Astrocyte (in vitro differentiated cells and primary cell): ENCODE measurements at regions not wholly inside any gene's neighbourhood (a gene's known extent, or its start where the extent isn't known, plus 50 kb on each side); places are given as distances from the start of the nearest gene placed in this dataset.

Source experiments
- DNase-seq: peaks from one replicate; pipeline ENCODE4 v3.0.0-alpha.2; 2010; ENCODE audit warnings: low read depth
- FAIRE-seq: peaks from 2 replicates; lab custom pipeline; 2011; peaks lifted over from hg19 to GRCh38; lab: Jason Lieb, UNC
- H2AFZ ChIP-seq: 2 replicates; pipeline ENCODE4 v1.6.0; 2012; ENCODE audit warnings: low read depth, low read length, inconsistent platforms
- H3K27ac ChIP-seq: 2 replicates; pipeline ENCODE4 v1.5.1; 2011; ENCODE audit warnings: low read depth, low read length, inconsistent platforms
- H3K27me3 ChIP-seq: 2 replicates; pipeline ENCODE4 v1.6.0; 2011; ENCODE audit warnings: low read length, inconsistent platforms; ENCODE audit not compliant: insufficient read depth
- H3K36me3 ChIP-seq: 2 replicates; pipeline ENCODE4 v1.5.1; 2011; ENCODE audit warnings: low read length, inconsistent platforms; ENCODE audit not compliant: insufficient read depth
- H3K4me1 ChIP-seq: 2 replicates; pipeline ENCODE4 v1.5.1; 2011; ENCODE audit warnings: low read length, inconsistent platforms; ENCODE audit not compliant: insufficient read depth
- H3K4me2 ChIP-seq: 2 replicates; pipeline ENCODE4 v1.6.0; 2012; ENCODE audit warnings: low read length, inconsistent platforms
- H3K4me3 ChIP-seq: 2 replicates; pipeline ENCODE4 v1.5.1; 2011; ENCODE audit warnings: low read depth, mild to moderate bottlenecking, low read length, inconsistent platforms; ENCODE audit not compliant: insufficient read depth
- H3K79me2 ChIP-seq: 2 replicates; pipeline ENCODE4 v1.6.0; 2012; ENCODE audit warnings: mild to moderate bottlenecking, low read length, inconsistent platforms; ENCODE audit not compliant: insufficient read depth
- H3K9ac ChIP-seq: 2 replicates; pipeline ENCODE4 v1.6.0; 2012; ENCODE audit warnings: mild to moderate bottlenecking, low read length, inconsistent platforms
- H3K9me3 ChIP-seq: 2 replicates; pipeline ENCODE4 v1.5.1; 2012; ENCODE audit warnings: low read depth, mild to moderate bottlenecking, low read length, inconsistent platforms; ENCODE audit not compliant: insufficient read depth
- H4K20me1 ChIP-seq: 2 replicates; pipeline ENCODE4 v1.6.0; 2012; ENCODE audit warnings: low read length, inconsistent platforms; ENCODE audit not compliant: insufficient read depth
- H3K27ac Mint-ChIP-seq: one replicate; pipeline ENCODE4 v1.8.0; 2021; ENCODE audit warnings: mild to moderate bottlenecking, mixed read lengths; ENCODE audit not compliant: unreplicated experiment
- H3K27me3 Mint-ChIP-seq: one replicate; pipeline ENCODE4 v1.8.0; 2021; ENCODE audit warnings: low read depth, mixed read lengths; ENCODE audit not compliant: unreplicated experiment
- H3K36me3 Mint-ChIP-seq: one replicate; pipeline ENCODE4 v1.8.0; 2021; ENCODE audit warnings: low read depth, mixed read lengths; ENCODE audit not compliant: unreplicated experiment
- H3K4me1 Mint-ChIP-seq: one replicate; pipeline ENCODE4 v1.8.0; 2021; ENCODE audit warnings: low read depth, mixed read lengths; ENCODE audit not compliant: unreplicated experiment
- H3K4me3 Mint-ChIP-seq: one replicate; pipeline ENCODE4 v1.8.0; 2021; ENCODE audit warnings: mild to moderate bottlenecking, moderate library complexity, mixed read lengths; ENCODE audit not compliant: unreplicated experiment
- H3K9me3 Mint-ChIP-seq: one replicate; pipeline ENCODE4 v1.8.0; 2021; ENCODE audit warnings: mild to moderate bottlenecking, mixed read lengths; ENCODE audit not compliant: unreplicated experiment
- EZH2 ChIP-seq: IDR thresholded peaks from 2 replicates; pipeline ENCODE4 v1.6.1; 2012; ENCODE audit warnings: mild to moderate bottlenecking, low read length, inconsistent platforms; ENCODE audit not compliant: insufficient read depth
- TF ChIP-seq, protein P1 (sequence below): IDR thresholded peaks from 2 replicates; pipeline ENCODE4 v1.5.1; 2011; ENCODE audit warnings: low read depth, mild to moderate bottlenecking, inconsistent platforms, low read length, moderate library complexity; ENCODE audit not compliant: insufficient read depth

DNA sequence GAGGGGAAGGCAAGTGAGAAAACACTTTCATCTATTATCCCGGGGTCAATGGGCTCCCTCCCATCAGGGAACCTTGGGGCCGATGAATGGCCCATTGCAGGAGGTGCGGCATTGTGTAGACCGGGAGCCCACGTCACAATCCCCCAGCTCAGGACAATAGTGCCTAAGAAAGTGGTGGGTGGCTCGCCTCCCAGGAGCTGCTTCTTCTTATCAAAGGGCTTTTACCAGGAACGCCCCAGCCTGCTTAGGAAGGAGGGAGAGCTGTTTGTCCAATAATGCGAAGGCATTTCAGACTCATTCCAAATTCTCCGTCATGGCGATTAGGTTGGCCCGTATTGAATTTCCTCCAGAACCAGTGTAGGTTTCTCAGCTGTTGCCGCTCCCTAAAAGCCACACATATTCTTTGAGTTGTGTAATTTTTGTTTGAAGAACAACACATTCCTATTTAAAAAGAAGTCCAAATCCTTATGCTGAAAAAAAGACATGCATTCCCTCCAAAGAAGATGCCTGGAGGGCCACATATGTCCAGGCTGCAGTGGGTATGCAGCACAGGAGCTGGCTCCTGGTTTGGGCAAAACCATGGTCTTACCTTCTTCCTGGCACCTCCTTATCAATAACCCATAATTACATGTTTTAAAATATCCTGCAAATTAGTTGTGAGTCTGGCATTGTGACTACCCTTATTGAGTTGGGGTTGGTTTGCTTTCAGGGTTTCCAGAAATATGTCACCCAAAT lies 264.7 kb downstream of the MYCN start:
- Histone ChIP-seq H3K36me3 (no peaks in the 10 kb centered on the region), H3K27ac (no peak overlapping the region), H3K79me2 (no peaks in the 10 kb centered on the region), H3K4me2 (no peak overlapping the region), H3K9ac (no peak overlapping the region), H3K9me3 (peaks cover 3% of the 10 kb centered on the region), H2AFZ (no peak overlapping the region), H3K27me3 (no peaks in the 10 kb centered on the region), H3K4me1 (no peaks in the 10 kb centered on the region), H4K20me1 (no peaks in the 10 kb centered on the region), H3K4me3 (no peak overlapping the region)
- Mint-ChIP-seq H3K27me3 (peaks cover 19% of the 10 kb centered on the region), H3K36me3 (peaks cover 5% of the 10 kb centered on the region), H3K9me3 (peaks cover 8% of the 10 kb centered on the region), H3K4me1 (no peaks in the 10 kb centered on the region), H3K27ac (no peak overlapping the region), H3K4me3 (no peak overlapping the region)
- no peak for FAIRE-seq
- TF ChIP-seq EZH2: no peak
- TF ChIP-seq, protein P1, sequence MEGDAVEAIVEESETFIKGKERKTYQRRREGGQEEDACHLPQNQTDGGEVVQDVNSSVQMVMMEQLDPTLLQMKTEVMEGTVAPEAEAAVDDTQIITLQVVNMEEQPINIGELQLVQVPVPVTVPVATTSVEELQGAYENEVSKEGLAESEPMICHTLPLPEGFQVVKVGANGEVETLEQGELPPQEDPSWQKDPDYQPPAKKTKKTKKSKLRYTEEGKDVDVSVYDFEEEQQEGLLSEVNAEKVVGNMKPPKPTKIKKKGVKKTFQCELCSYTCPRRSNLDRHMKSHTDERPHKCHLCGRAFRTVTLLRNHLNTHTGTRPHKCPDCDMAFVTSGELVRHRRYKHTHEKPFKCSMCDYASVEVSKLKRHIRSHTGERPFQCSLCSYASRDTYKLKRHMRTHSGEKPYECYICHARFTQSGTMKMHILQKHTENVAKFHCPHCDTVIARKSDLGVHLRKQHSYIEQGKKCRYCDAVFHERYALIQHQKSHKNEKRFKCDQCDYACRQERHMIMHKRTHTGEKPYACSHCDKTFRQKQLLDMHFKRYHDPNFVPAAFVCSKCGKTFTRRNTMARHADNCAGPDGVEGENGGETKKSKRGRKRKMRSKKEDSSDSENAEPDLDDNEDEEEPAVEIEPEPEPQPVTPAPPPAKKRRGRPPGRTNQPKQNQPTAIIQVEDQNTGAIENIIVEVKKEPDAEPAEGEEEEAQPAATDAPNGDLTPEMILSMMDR: no peak
- no peak for DNase-seq

DNA sequence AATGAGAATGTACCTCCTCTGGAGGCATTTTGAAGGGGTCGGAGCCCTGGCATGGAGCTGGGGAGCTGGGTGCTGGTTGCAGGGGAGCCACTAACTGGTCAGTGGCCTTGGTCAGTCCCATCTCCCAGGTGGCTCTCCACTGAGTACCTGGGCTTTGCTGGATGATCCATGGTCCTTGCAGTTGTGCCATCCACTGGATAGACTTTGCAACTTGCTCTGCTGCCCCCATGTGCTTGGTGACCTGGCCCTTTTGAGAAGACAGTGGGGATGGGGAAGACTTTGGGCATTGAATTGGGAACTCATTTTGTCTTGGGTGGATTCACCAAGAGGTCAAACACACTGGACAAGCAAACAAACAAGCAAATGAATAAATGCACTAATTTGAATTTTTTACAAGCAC lies 263.9 kb downstream of the MYCN start:
- peaks cover 5% of the 10 kb centered on the region for H3K36me3 Mint-ChIP-seq
- H3K27ac ChIP-seq: no peak overlapping the region
- H4K20me1 ChIP-seq: no peaks in the 10 kb centered on the region
- peaks cover 3% of the 10 kb centered on the region for H3K9me3 ChIP-seq
- no peak overlapping the region for H3K4me2 ChIP-seq
- FAIRE-seq: no peak
- TF ChIP-seq EZH2: no peak
- TF ChIP-seq, protein P1: no peak
- no peak overlapping the region for H3K27ac Mint-ChIP-seq
- no peaks in the 10 kb centered on the region for H3K27me3 ChIP-seq
- H3K36me3 ChIP-seq: no peaks in the 10 kb centered on the region
- no peak for DNase-seq
- no peak overlapping the region for H3K4me3 ChIP-seq
- H3K9me3 Mint-ChIP-seq: peaks cover 8% of the 10 kb centered on the region
- H3K79me2 ChIP-seq: no peaks in the 10 kb centered on the region
- no peaks in the 10 kb centered on the region for H3K4me1 Mint-ChIP-seq
- no peaks in the 10 kb centered on the region for H3K4me1 ChIP-seq
- H3K9ac ChIP-seq: no peak overlapping the region
- H3K4me3 Mint-ChIP-seq: no peak overlapping the region
- peaks cover 19% of the 10 kb centered on the region for H3K27me3 Mint-ChIP-seq
- no peak overlapping the region for H2AFZ ChIP-seq

DNA sequence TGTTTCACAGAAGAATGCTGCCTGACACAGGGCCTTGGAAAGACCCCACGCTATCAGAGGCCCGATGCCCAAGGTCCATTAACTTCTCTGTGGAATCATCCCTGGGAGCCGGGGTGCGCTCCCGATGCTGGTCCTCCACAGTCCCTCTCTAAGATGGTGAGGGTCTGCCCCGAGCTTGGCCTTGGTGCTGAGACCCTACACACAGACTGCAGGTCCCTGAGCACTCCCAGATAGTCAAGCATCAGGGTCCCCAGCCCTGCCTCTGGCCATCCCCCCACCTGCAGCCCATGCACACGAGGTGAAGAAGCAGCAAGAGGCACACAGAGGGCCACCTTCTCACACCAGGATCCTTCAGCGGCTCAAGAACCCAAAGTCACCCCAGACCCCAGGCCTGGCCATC lies 263.3 kb downstream of the MYCN start:
- H3K9me3 Mint-ChIP-seq: peaks cover 8% of the 10 kb centered on the region
- Histone ChIP-seq H3K4me3 (no peak overlapping the region), H4K20me1 (no peaks in the 10 kb centered on the region), H3K9ac (no peak overlapping the region), H3K4me2 (no peak overlapping the region), H2AFZ (no peak overlapping the region), H3K79me2 (no peaks in the 10 kb centered on the region), H3K9me3 (peaks cover 3% of the 10 kb centered on the region), H3K27ac (no peak overlapping the region), H3K27me3 (no peaks in the 10 kb centered on the region), H3K36me3 (no peaks in the 10 kb centered on the region), H3K4me1 (no peaks in the 10 kb centered on the region)
- no peak overlapping the region for H3K27ac Mint-ChIP-seq
- TF ChIP-seq EZH2: no peak
- TF ChIP-seq, protein P1: no peak
- H3K4me1 Mint-ChIP-seq: no peaks in the 10 kb centered on the region
- no peak for FAIRE-seq
- no peak overlapping the region for H3K4me3 Mint-ChIP-seq
- peaks cover 5% of the 10 kb centered on the region for H3K36me3 Mint-ChIP-seq
- DNase-seq: no peak
- H3K27me3 Mint-ChIP-seq: peaks cover 19% of the 10 kb centered on the region
